Activated T-helper 1 cell treated with anti-CD3 and anti-CD28 coated beads, Interleukin-12 subunit alpha, Interleukin-12 subunit beta, Interleukin-2, Interleukin-4 antibody, amounts not matched to agents 30 ng/mL and 10 ng/mL and 1 ng/mL, durations not matched to agents 14 hours and 24 hours and 36 hours (primary cell): ENCODE measurements at regions not wholly inside any gene's neighbourhood (a gene's known extent, or its start where the extent isn't known, plus 50 kb on each side); places are given as distances from the start of the nearest gene placed in this dataset.

Source experiments
- DNase-seq: peaks from one replicate; pipeline ENCODE4 v3.0.0; 2021; ENCODE audit warnings: low spot score
- H3K27ac Mint-ChIP-seq: one replicate; pipeline ENCODE4 v1.8.0; 2021; ENCODE audit warnings: mild to moderate bottlenecking, mixed read lengths
- H3K27me3 Mint-ChIP-seq: one replicate; pipeline ENCODE4 v1.8.0; 2022; ENCODE audit warnings: mild to moderate bottlenecking, moderate library complexity, mixed read lengths; ENCODE audit not compliant: insufficient read depth
- H3K36me3 Mint-ChIP-seq: one replicate; pipeline ENCODE4 v1.8.0; 2021; ENCODE audit warnings: low read depth, mixed read lengths
- H3K4me1 Mint-ChIP-seq: one replicate; pipeline ENCODE4 v1.8.0; 2021; ENCODE audit warnings: low read depth, mixed read lengths
- H3K4me3 Mint-ChIP-seq: one replicate; pipeline ENCODE4 v1.8.0; 2021; ENCODE audit warnings: mild to moderate bottlenecking, moderate library complexity, mixed read lengths
- H3K9me3 Mint-ChIP-seq: one replicate; pipeline ENCODE4 v1.8.0; 2021; ENCODE audit warnings: mixed read lengths
- intact Hi-C: fragments of 100-400 bp; cut with micrococcal nuclease; formaldehyde crosslinking; loops from one replicate; pipeline ENCODE4 v1.15.1; 2024

- no peaks in the 10 kb centered on the region for H3K9me3 Mint-ChIP-seq
- H3K36me3 Mint-ChIP-seq, result no peaks in the 10 kb centered on the region
- no peaks in the 10 kb centered on the region for H3K4me1 Mint-ChIP-seq
- no peak for DNase-seq
- no peak overlapping the region for H3K27ac Mint-ChIP-seq
- no peaks in the 10 kb centered on the region for H3K27me3 Mint-ChIP-seq
- H3K4me3 Mint-ChIP-seq, result no peak overlapping the region
- intact Hi-C loops, result no loop called here
Measured at GRCh38 chr20:60529149-60529548, 570.9 kb downstream of the CDH26 start.

- DNase-seq, result no peak
- no peak overlapping the region for H3K4me3 Mint-ChIP-seq
- H3K27me3 Mint-ChIP-seq, result no peaks in the 10 kb centered on the region
- no peaks in the 10 kb centered on the region for H3K9me3 Mint-ChIP-seq
- H3K27ac Mint-ChIP-seq, result no peak overlapping the region
- no peaks in the 10 kb centered on the region for H3K4me1 Mint-ChIP-seq
- intact Hi-C loops, result no loop called here
- no peaks in the 10 kb centered on the region for H3K36me3 Mint-ChIP-seq
Measured at GRCh38 chr20:60535211-60535610, 577.0 kb downstream of the CDH26 start.

GRCh38 chr20:60540591-60540990 is 582.4 kb downstream of the CDH26 start:
- DNase-seq, result no peak
- Mint-ChIP-seq H3K36me3 (no peaks in the 10 kb centered on the region), H3K4me1 (no peaks in the 10 kb centered on the region), H3K27me3 (peaks cover 5% of the 10 kb centered on the region), H3K4me3 (no peak overlapping the region), H3K9me3 (no peaks in the 10 kb centered on the region), H3K27ac (no peak overlapping the region)
- intact Hi-C loops, result no loop called here

- peaks cover 5% of the 10 kb centered on the region for H3K27me3 Mint-ChIP-seq
- no peak overlapping the region for H3K27ac Mint-ChIP-seq
- H3K4me3 Mint-ChIP-seq, result no peak overlapping the region
- no peak for DNase-seq
- intact Hi-C loops, result no loop called here
- H3K9me3 Mint-ChIP-seq, result no peaks in the 10 kb centered on the region
- H3K36me3 Mint-ChIP-seq, result no peaks in the 10 kb centered on the region
- H3K4me1 Mint-ChIP-seq, result no peaks in the 10 kb centered on the region
Measured at GRCh38 chr20:60541991-60542390, 583.8 kb downstream of the CDH26 start.

GRCh38 chr20:60543598-60543997 is 585.4 kb downstream of the CDH26 start:
- no peak for DNase-seq
- H3K27ac Mint-ChIP-seq, result no peak overlapping the region
- peaks cover 7% of the 10 kb centered on the region for H3K27me3 Mint-ChIP-seq
- H3K4me1 Mint-ChIP-seq, result no peaks in the 10 kb centered on the region
- intact Hi-C loops, result no loop called here
- H3K4me3 Mint-ChIP-seq, result no peak overlapping the region
- H3K36me3 Mint-ChIP-seq, result no peaks in the 10 kb centered on the region
- no peaks in the 10 kb centered on the region for H3K9me3 Mint-ChIP-seq

- H3K36me3 Mint-ChIP-seq, result no peaks in the 10 kb centered on the region
- no peaks in the 10 kb centered on the region for H3K4me1 Mint-ChIP-seq
- intact Hi-C loops, result no loop called here
- no peak for DNase-seq
- H3K9me3 Mint-ChIP-seq, result no peaks in the 10 kb centered on the region
- no peak overlapping the region for H3K4me3 Mint-ChIP-seq
- no peak overlapping the region for H3K27ac Mint-ChIP-seq
- peaks cover 2% of the 10 kb centered on the region for H3K27me3 Mint-ChIP-seq
Measured at GRCh38 chr20:60553095-60553494, 594.9 kb downstream of the CDH26 start.

GRCh38 chr20:60558486-60558885 is 600.3 kb downstream of the CDH26 start:
- Mint-ChIP-seq H3K36me3 (no peaks in the 10 kb centered on the region), H3K27me3 (no peaks in the 10 kb centered on the region), H3K4me3 (no peak overlapping the region), H3K9me3 (no peaks in the 10 kb centered on the region), H3K27ac (no peak overlapping the region), H3K4me1 (no peaks in the 10 kb centered on the region)
- intact Hi-C loops, result no loop called here
- DNase-seq, result no peak

- Mint-ChIP-seq H3K9me3 (no peaks in the 10 kb centered on the region), H3K36me3 (no peaks in the 10 kb centered on the region), H3K27me3 (no peaks in the 10 kb centered on the region), H3K27ac (no peak overlapping the region), H3K4me3 (no peak overlapping the region), H3K4me1 (no peaks in the 10 kb centered on the region)
- intact Hi-C loops, result no loop called here
- DNase-seq, result no peak
Measured at GRCh38 chr20:60559462-60559861, 601.2 kb downstream of the CDH26 start.

GRCh38 chr20:60561052-60561451 is 602.8 kb downstream of the CDH26 start:
- H3K36me3 Mint-ChIP-seq, result no peaks in the 10 kb centered on the region
- no peak overlapping the region for H3K27ac Mint-ChIP-seq
- no peaks in the 10 kb centered on the region for H3K9me3 Mint-ChIP-seq
- no peak overlapping the region for H3K4me3 Mint-ChIP-seq
- no peaks in the 10 kb centered on the region for H3K4me1 Mint-ChIP-seq
- intact Hi-C loops, result no loop called here
- no peaks in the 10 kb centered on the region for H3K27me3 Mint-ChIP-seq
- no peak for DNase-seq

- Mint-ChIP-seq H3K4me3 (no peak overlapping the region), H3K36me3 (no peaks in the 10 kb centered on the region), H3K4me1 (no peaks in the 10 kb centered on the region), H3K27me3 (no peaks in the 10 kb centered on the region), H3K27ac (no peak overlapping the region), H3K9me3 (no peaks in the 10 kb centered on the region)
- no peak for DNase-seq
- intact Hi-C loops, result no loop called here
Measured at GRCh38 chr20:60565083-60565482, 606.9 kb downstream of the CDH26 start.

GRCh38 chr20:60565551-60565950 is 607.3 kb downstream of the CDH26 start:
- no peak for DNase-seq
- H3K9me3 Mint-ChIP-seq, result no peaks in the 10 kb centered on the region

GRCh38 chr20:60569116-60569515 is 610.9 kb downstream of the CDH26 start:
- no peak for DNase-seq
- H3K4me3 Mint-ChIP-seq, result no peak overlapping the region
- H3K4me1 Mint-ChIP-seq, result no peaks in the 10 kb centered on the region
- no peaks in the 10 kb centered on the region for H3K36me3 Mint-ChIP-seq
- intact Hi-C loops, result no loop called here
- H3K27me3 Mint-ChIP-seq, result no peaks in the 10 kb centered on the region
- no peak overlapping the region for H3K27ac Mint-ChIP-seq
- no peaks in the 10 kb centered on the region for H3K9me3 Mint-ChIP-seq

More at GRCh38 chr20:60565551-60565950, 607.3 kb downstream of the CDH26 start:
- Mint-ChIP-seq H3K4me3 (no peak overlapping the region), H3K4me1 (no peaks in the 10 kb centered on the region), H3K36me3 (no peaks in the 10 kb centered on the region), H3K27me3 (no peaks in the 10 kb centered on the region), H3K27ac (no peak overlapping the region)
- intact Hi-C loops, result no loop called here

- Mint-ChIP-seq H3K36me3 (no peaks in the 10 kb centered on the region), H3K27ac (no peak overlapping the region), H3K4me3 (no peak overlapping the region), H3K27me3 (no peaks in the 10 kb centered on the region), H3K9me3 (no peaks in the 10 kb centered on the region), H3K4me1 (no peaks in the 10 kb centered on the region)
- DNase-seq, result no peak
- intact Hi-C loops, result no loop called here
Measured at GRCh38 chr20:60570481-60571277, 612.5 kb downstream of the CDH26 start.
